HEK293 (cell line): ENCODE measurements at regions not wholly inside any gene's neighbourhood (a gene's known extent, or its start where the extent isn't known, plus 50 kb on each side); places are given as distances from the start of the nearest gene placed in this dataset.

Experiments
- CTCF ChIP-seq: fragments of 450-650 bp; formaldehyde crosslinking; IDR thresholded peaks from 2 replicates; pipeline ENCODE4 v1.5.1; 2016; ENCODE audit warnings: missing biosample characterization, missing genetic modification characterization
- KLF8 ChIP-seq: fragments of 450-650 bp; formaldehyde crosslinking; IDR thresholded peaks from 2 replicates; pipeline ENCODE4 v1.5.1; 2016; ENCODE audit warnings: missing biosample characterization, missing genetic modification characterization
- PBX3 ChIP-seq: sonication (generic); formaldehyde crosslinking; IDR thresholded peaks from 2 replicates; pipeline ENCODE4 v1.8.1; 2022; ENCODE audit warnings: mild to moderate bottlenecking, moderate library complexity, missing genetic modification reagents
- ZNF140 ChIP-seq: fragments of 450-650 bp; formaldehyde crosslinking; IDR thresholded peaks from 2 replicates; pipeline ENCODE4 v1.5.1; 2016; ENCODE audit warnings: missing biosample characterization, missing genetic modification characterization
- ZNF184 ChIP-seq: fragments of 450-650 bp; IDR thresholded peaks from 2 replicates; pipeline ENCODE4 v1.5.1; 2018; ENCODE audit warnings: missing biosample characterization, mild to moderate bottlenecking, missing genetic modification characterization
- ZNF23 ChIP-seq: fragments of 450-650 bp; formaldehyde crosslinking; IDR thresholded peaks from 2 replicates; pipeline ENCODE4 v1.5.1; 2016; ENCODE audit warnings: missing biosample characterization, missing genetic modification characterization, borderline replicate concordance
- ZNF266 ChIP-seq: fragments of 450-650 bp; formaldehyde crosslinking; IDR thresholded peaks from 2 replicates; pipeline ENCODE4 v1.5.1; 2016; ENCODE audit warnings: missing biosample characterization, missing genetic modification characterization, low read depth
- ZNF280C ChIP-seq: fragments of 450-650 bp; formaldehyde crosslinking; IDR thresholded peaks from 2 replicates; pipeline ENCODE4 v1.5.1; 2016; ENCODE audit warnings: missing biosample characterization, missing genetic modification characterization
- ZNF292 ChIP-seq: fragments of 450-650 bp; formaldehyde crosslinking; IDR thresholded peaks from 2 replicates; pipeline ENCODE4 v1.5.1; 2016; ENCODE audit warnings: low read depth, missing biosample characterization, missing genetic modification characterization, borderline replicate concordance
- ZNF398 ChIP-seq: fragments of 450-650 bp; formaldehyde crosslinking; IDR thresholded peaks from 2 replicates; pipeline ENCODE4 v1.5.1; 2017; ENCODE audit warnings: missing biosample characterization, missing genetic modification characterization
- ZNF626 ChIP-seq: fragments of 450-650 bp; sonication (Bioruptor Pico); formaldehyde crosslinking; IDR thresholded peaks from 2 replicates; pipeline ENCODE4 v1.5.1; 2018; ENCODE audit warnings: missing biosample characterization, missing genetic modification characterization, inconsistent platforms

- TF ChIP-seq PBX3 (CRISPR knock-in tag) (no peak), ZNF626 (no peak), ZNF140 (no peak), CTCF (tag by site-specific recombination) (no peak), KLF8 (tag by site-specific recombination) (no peak), ZNF280C (tag by site-specific recombination) (no peak), ZNF266 (tag by site-specific recombination) (no peak), ZNF184 (tag by site-specific recombination) (no peak), ZNF23 (tag by site-specific recombination) (no peak), ZNF398 (no peak), ZNF292 (tag by site-specific recombination) (no peak)
Measured at GRCh38 chr2:129050101-129050500, 731.4 kb upstream of the HS6ST1 start.
